Kidney glomerular epithelial cell (primary cell): ENCODE measurements at regions not wholly inside any gene's neighbourhood (a gene's known extent, or its start where the extent isn't known, plus 50 kb on each side); places are given as distances from the start of the nearest gene placed in this dataset.

Source experiments
- DNase-seq: peaks from one replicate; lab custom pipeline; 2025; lab: John Stamatoyannopoulos, UW

DNA sequence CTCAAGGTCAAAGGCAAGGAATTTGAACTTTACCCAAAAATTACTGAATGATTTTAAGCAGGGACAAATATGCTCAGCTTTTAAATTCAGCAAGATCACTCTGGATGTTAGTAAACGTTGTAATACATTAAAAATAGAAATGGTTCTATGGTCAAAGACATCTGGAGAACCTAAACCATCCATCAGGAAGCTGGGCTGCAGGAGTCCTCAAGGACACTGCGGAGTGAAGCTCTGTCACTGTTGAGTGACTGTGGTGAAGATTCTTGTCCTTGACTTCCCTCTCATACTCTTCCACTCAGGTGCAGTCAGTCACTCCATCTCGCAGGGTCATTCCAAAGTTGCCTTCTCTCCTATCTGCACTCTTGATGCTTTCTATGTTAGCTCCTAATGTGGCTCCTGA, 450.7 kb downstream of the FOXO1 start:
- DNase-seq, result no peak

GRCh38 chr13:40217675-40218074, 448.8 kb downstream of the FOXO1 start:
- no peak for DNase-seq

DNA sequence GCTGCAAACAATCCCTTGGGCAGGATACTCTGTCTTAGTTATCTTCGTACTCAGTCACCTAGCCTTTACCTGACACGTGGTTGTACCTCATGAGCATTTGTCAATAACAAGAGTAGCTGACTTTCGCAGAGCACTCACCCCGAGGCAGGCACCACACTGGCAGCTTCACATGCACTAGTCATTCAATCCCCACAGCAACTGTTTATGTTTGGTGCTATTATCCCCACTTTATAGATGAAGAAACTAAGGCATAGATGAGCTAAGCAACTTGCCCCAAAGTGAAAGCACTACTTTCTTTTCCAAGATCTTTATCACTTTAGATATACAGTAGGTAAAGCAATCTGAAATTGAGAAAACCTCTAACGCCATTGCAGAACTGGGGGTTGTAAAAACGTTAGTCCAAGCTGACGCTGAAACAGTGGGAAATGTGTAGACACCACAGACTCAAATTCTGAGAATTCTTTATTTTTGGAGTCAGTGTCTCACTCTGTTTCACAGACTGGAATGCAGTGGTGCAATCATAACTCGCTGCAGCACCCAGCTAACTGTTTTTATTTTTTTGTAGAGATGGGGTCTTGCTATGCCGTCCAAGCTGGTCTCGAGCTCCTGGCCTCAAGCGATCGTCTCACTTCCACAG, 446.0 kb downstream of the FOXO1 start:
- no peak for DNase-seq

GRCh38 chr13:40221131-40221459, 445.3 kb downstream of the FOXO1 start:
- no peak for DNase-seq

DNA sequence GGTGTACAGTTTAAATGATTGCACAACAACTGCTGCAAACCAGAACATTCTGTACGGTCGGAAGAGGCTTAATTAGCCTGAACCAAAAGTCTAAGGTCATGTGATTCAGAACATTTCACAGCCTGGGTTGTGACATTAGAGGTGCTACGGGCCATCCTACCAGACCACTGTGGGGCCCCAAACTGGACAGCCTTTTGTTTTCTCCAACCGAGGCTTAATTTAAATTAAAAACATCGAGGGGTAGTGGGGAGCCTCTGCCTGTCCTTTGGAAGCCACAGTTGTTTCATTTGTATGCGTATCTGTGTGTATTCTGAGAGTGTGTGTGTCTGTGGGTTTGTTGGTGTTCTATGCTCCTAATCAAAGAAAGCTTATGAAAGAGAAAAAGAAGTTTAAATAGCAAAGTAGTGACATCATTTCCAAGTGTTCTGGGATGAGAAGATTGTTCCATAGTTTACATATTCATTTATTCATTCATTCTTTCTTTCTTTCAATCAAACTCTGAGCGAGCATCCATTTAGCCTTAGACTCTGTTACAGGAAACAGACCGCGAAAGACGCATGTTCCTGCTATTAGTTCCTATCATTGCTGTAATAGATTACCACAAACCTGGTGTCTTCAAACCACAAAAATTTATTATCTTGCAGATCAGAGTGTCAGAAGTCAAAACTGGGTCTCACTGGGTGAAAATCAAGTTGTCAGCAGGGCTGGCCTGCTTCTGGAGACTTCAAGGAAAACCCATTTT, 444.8 kb downstream of the FOXO1 start:
- peak; percentile 90 for DNase-seq

- DNase-seq, result no peak
Measured at GRCh38 chr13:40223585-40223984, 442.9 kb downstream of the FOXO1 start.

GRCh38 chr13:40228496-40228895, 437.9 kb downstream of the FOXO1 start:
- no peak for DNase-seq

- DNase-seq, result peak; percentile 32
Measured at GRCh38 chr13:40228990-40229389, 437.5 kb downstream of the FOXO1 start.

GRCh38 chr13:40230833-40231266, 435.6 kb downstream of the FOXO1 start:
- DNase-seq, result no peak

DNA sequence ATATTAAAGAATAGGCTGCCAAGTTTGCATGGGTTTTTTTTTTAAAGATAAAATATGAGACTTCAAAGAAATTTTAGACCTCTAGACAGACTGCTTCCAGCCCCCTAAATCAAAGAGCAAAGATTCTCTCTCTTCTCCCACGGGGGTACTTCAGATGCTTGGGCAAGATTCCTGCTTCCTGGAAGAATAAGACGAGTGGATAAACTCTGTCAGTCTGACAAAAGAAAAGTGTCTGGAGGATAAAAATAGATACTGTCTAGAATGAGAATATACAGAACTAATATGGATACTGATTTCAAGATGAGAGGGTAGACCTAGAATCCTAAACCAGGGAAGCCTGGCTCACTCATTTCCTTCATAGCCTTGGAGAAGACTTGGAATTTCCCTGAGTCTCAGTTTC, 435.1 kb downstream of the FOXO1 start:
- DNase-seq, result no peak

GRCh38 chr13:40231751-40232150, 434.7 kb downstream of the FOXO1 start:
- DNase-seq, result no peak

DNA sequence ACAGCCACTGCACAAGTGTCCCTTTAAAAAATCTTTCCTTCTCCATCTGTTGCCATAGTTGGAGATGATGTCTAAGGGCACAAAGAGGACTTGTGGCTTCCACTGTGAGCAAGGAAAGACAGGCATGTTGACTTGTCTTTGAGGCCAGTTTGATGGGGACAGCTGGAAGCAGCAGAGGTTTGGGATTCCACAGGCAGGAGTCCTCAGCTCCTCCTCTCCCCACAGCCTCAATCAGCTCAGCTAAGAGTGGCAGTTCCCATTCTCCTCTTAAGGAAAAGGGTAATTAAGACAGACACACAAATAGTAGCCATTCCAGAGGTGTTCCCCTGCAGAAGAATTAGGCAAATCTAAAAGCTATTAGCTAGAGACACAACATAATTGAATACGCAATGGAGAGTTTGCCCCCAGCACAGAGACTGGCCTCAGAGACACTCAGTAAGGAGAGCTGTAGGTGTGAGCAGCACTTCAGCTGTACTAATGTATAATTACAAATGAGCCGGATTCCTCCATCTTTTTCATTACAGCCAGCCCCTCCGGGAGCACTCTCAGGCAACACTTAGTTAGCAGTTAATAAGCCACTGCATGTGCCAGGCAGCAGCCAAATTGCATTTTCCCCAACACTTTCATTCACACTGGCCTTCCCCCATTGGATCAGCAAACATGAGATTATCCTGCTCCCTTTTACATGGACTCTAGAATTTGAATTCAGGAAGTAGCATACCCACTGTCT, 434.0 kb downstream of the FOXO1 start:
- DNase-seq, result no peak

DNA sequence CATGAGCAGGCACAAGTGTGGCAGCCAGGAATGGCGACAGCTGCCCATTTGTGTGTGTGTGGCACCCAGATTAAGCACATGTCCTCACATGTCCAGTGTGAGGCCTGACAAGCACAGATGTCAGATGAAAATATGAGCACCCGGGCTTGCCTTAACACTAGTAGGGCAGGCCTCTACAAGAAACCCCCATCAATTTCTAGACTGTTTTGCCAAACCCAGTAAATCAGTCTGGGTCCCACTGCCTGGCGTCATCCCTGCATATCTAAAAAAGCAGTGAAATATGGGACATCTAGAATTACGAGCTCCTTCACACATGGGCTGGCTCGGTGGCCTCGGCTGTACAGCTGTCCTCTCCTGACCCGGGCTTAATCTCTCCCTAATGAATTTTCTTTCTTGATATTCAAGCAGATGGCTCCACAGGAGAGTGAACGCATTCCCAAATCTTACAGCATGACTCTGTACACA, 432.7 kb downstream of the FOXO1 start:
- no peak for DNase-seq

- DNase-seq, result no peak
Measured at GRCh38 chr13:40235160-40235796, 431.2 kb downstream of the FOXO1 start.

GRCh38 chr13:40236566-40237168, 429.8 kb downstream of the FOXO1 start:
- no peak for DNase-seq

DNA sequence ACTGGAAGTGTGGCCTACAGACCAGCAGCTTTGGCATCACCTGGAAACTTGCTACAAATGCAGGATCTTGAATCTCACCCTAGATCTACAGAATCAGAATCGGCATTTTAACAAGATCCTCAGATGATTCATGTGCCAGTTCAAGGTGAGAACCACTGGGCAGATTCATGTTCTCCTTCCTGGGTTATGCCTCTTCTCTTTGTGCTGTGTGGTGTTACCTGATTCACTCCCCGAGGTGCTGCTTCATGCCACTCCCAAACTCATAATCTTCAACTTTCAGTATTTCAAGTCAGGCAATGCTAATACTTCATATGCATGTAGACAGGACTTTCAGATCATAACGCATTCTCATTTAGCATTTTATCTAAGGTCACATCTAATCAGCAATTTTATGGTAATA, 427.7 kb downstream of the FOXO1 start:
- DNase-seq, result no peak

- no peak for DNase-seq
Measured at GRCh38 chr13:40240293-40240692, 426.1 kb downstream of the FOXO1 start.

GRCh38 chr13:40241125-40241798, 425.2 kb downstream of the FOXO1 start:
- DNase-seq, result no peak

DNA sequence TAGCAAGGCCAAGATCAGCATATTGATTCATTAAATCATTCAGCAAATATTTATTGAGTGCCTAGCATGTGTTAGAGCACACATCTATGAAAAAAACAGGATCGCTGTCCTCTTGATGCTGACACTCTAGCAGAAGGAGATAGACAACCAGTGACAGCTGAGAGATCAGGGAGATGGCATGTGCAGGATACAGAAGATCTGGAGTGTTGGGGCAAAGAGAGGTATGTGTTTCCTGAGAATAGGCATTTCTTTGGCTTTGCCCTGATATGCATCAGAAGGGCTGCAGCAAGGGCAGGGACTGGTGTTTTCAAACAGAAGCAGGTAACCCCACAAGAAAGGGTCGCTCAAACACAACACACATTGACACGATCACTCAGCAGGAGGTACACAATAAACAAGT, 423.4 kb downstream of the FOXO1 start:
- DNase-seq, result no peak

DNA sequence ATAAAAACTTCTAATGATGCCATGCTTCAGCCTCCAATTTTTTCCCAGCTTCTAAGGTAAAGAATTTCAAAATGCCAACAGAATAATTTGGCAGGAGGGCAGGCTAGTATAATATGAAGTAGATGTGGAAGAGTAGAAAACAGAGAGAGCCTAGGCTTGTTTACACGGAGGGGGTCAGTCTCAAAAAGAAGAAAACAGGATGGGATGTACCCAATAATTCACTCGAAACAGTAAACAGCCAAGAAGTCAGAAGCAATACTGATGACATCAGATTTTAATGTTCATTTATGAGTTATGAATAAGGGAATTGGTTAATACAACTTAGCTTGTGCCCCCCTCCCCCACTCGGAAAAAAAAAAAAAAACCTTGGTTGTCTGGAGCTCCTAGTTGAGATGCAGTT, 422.5 kb downstream of the FOXO1 start:
- no peak for DNase-seq

DNA sequence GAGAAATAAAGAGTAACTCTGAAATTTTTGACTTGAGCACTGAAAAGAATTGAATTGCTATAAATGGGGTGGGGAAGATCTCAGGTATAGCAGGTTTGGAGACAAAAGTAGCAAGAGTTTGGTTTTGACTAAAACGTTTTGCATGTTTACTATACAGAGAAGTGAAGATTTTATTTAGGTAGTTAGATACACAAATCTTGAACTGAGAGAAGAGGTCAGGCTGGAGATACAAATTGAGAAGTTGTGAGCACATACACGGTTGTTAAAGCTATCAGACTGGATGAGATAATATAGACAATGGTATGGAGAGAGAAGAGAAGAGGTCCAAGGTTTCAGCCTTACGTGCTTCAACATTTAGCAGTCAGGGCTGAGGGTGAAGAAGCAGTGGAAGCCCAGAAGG, 420.9 kb downstream of the FOXO1 start:
- DNase-seq, result no peak

- DNase-seq, result no peak
Measured at GRCh38 chr13:40247845-40248244, 418.6 kb downstream of the FOXO1 start.
